ENCODE measurements at regions not wholly inside any gene's neighbourhood (a gene's known extent, or its start where the extent isn't known, plus 50 kb on each side); places are given as distances from the start of the nearest gene placed in this dataset.

GRCh38 chr1:216944864-216945510 is 221.8 kb upstream of the ESRRG start:
- ChIA-PET POLR2A (no interaction called here), CTCF (ENCODE audit: low intra/inter-chr PET ratio) (no interaction called here)
- no peak overlapping the region for H3K4me3 ChIP-seq
- no peaks in the 10 kb centered on the region for H3K9me1 ChIP-seq (ENCODE audit: control insufficient read depth, insufficient read depth, low read length)
- TF ChIP-seq RAD51 (IDR thresholded peaks at IDR 0.05; ENCODE audit: borderline replicate concordance, low read depth) (no peak), ZNF785 (CRISPR knock-in tag; IDR thresholded peaks at IDR 0.05) (no peak), HDAC8 (tag; IDR thresholded peaks at IDR 0.05) (no peak), TCF3 (CRISPR knock-in tag; IDR thresholded peaks at IDR 0.05) (no peak)
- TF ChIP-seq, protein P1, sequence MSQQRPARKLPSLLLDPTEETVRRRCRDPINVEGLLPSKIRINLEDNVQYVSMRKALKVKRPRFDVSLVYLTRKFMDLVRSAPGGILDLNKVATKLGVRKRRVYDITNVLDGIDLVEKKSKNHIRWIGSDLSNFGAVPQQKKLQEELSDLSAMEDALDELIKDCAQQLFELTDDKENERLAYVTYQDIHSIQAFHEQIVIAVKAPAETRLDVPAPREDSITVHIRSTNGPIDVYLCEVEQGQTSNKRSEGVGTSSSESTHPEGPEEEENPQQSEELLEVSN (IDR thresholded peaks at IDR 0.05; ENCODE audit: borderline replicate concordance in 1 of 2, extremely low read depth in 1 of 2, insufficient read depth in 1 of 2, insufficient read length in 1 of 2, low read depth in 1 of 2, low read length in 1 of 2, poor library complexity in 1 of 2, severe bottlenecking in 1 of 2), result no peak
- no TSS peak for BruUV-seq (replicated peaks)
- ATAC-seq (no peak), FAIRE-seq (no peak), DNase-seq (ENCODE audit: extremely low read depth in 1 of 4, low spot score in 3 of 4) (no peak)
- in situ Hi-C loops (cut with MboI), result no loop called here
- no peak overlapping the region for H3K27ac ChIP-seq (ENCODE audit: extremely low read depth, low read depth, low read length)
- H3K36me3 ChIP-seq (ENCODE audit: control insufficient read depth, insufficient read depth, low read length), result no peaks in the 10 kb centered on the region
- H2AFZ ChIP-seq (ENCODE audit: low read depth, low read length), result no peak overlapping the region
- H3K4me2 ChIP-seq (ENCODE audit: insufficient read depth, low read length), result no peak overlapping the region
- peaks cover 2% of the 10 kb centered on the region for H3K9me3 ChIP-seq (replicated peaks; ENCODE audit: control insufficient read depth, insufficient read depth, low read depth, low read length)
- WGBS (ENCODE audit: insufficient coverage, low coverage, missing lambda C conversion rate), result 0% methylated on average over 4 of the region's 4 CpGs
- no peak overlapping the region for H3K9ac ChIP-seq (ENCODE audit: insufficient read depth in 1 of 2, low read depth in 2 of 2, low read length in 2 of 2)
- H4K20me1 ChIP-seq (replicated peaks; ENCODE audit: control insufficient read depth, insufficient read depth, low read length), result no peaks in the 10 kb centered on the region
- H3K79me2 ChIP-seq (ENCODE audit: control insufficient read depth, insufficient read depth, low read length), result no peaks in the 10 kb centered on the region
- H3K27me3 ChIP-seq (ENCODE audit: control insufficient read depth in 2 of 2, insufficient read depth in 2 of 2, low read length in 2 of 2), result no peaks in the 10 kb centered on the region
- intact Hi-C loops (cut with micrococcal nuclease), result no loop called here
- no peaks in the 10 kb centered on the region for H3K4me1 ChIP-seq (replicated peaks in 1 of 2; ENCODE audit: control insufficient read depth in 2 of 2, insufficient read depth in 2 of 2, low read length in 2 of 2)
